Neural crest cell (in vitro differentiated cells): ENCODE measurements at regions not wholly inside any gene's neighbourhood (a gene's known extent, or its start where the extent isn't known, plus 50 kb on each side); places are given as distances from the start of the nearest gene placed in this dataset.

Experiments used
- DNase-seq: peaks from one replicate; pipeline ENCODE4 v3.0.0; 2021; ENCODE audit warnings: low read depth, mixed read lengths, low spot score
- H3K27ac Mint-ChIP-seq: one replicate; pipeline ENCODE4 v1.8.0; 2021; ENCODE audit warnings: mild to moderate bottlenecking, mixed read lengths; ENCODE audit not compliant: unreplicated experiment
- H3K27me3 Mint-ChIP-seq: 2 replicates; pipeline ENCODE4 v1.8.0; 2021; ENCODE audit warnings: low read depth, mild to moderate bottlenecking, mixed read lengths
- H3K36me3 Mint-ChIP-seq: 2 replicates; pipeline ENCODE4 v1.8.0; 2021; ENCODE audit warnings: low read depth, mild to moderate bottlenecking, mixed read lengths
- H3K4me1 Mint-ChIP-seq: 2 replicates; pipeline ENCODE4 v1.8.0; 2021; ENCODE audit warnings: mixed read lengths
- H3K4me3 Mint-ChIP-seq: one replicate; pipeline ENCODE4 v1.8.0; 2021; ENCODE audit warnings: mild to moderate bottlenecking, mixed read lengths
- H3K9me3 Mint-ChIP-seq: 2 replicates; pipeline ENCODE4 v1.8.0; 2021; ENCODE audit warnings: mixed read lengths
- CTCF ChIP-seq: fragments of 200-600 bp; sonication (generic); conservative IDR thresholded peaks from 2 replicates; pipeline ENCODE4 v1.5.0; 2021; ENCODE audit warnings: antibody characterized with exemption, mild to moderate bottlenecking

DNA sequence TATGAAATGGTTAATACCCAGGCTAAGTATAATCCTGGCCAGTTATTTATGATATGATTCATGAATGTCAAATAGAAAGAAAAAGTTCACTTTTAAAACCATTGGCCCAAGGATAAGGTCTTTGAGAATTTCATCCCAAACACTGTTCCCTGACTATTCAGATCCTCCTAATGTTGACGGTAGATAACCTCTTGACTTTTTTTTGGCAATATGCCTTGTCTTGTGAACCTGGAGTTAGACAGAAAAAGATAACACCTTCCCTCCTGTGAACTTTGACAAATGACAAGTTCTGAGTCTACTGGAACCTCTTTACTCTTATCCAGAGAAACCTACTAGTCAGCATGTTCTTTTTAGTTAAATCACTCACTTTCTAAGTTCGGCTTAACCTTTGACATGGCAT is 166.8 kb upstream of the PREP start:
- no peak for DNase-seq
- no peaks in the 10 kb centered on the region for H3K27me3 Mint-ChIP-seq
- no peaks in the 10 kb centered on the region for H3K36me3 Mint-ChIP-seq
- no peaks in the 10 kb centered on the region for H3K9me3 Mint-ChIP-seq
- H3K4me3 Mint-ChIP-seq = no peak overlapping the region
- H3K4me1 Mint-ChIP-seq = peaks cover under 1% of the 10 kb centered on the region
- no peak overlapping the region for H3K27ac Mint-ChIP-seq
- TF ChIP-seq CTCF = no peak

GRCh38 chr6:105568751-105569150 is 165.9 kb upstream of the PREP start:
- Mint-ChIP-seq H3K27me3 (no peaks in the 10 kb centered on the region), H3K4me3 (no peak overlapping the region), H3K9me3 (no peaks in the 10 kb centered on the region), H3K27ac (no peak overlapping the region), H3K36me3 (no peaks in the 10 kb centered on the region), H3K4me1 (peaks cover 5% of the 10 kb centered on the region)
- TF ChIP-seq CTCF = no peak
- DNase-seq = no peak

DNA sequence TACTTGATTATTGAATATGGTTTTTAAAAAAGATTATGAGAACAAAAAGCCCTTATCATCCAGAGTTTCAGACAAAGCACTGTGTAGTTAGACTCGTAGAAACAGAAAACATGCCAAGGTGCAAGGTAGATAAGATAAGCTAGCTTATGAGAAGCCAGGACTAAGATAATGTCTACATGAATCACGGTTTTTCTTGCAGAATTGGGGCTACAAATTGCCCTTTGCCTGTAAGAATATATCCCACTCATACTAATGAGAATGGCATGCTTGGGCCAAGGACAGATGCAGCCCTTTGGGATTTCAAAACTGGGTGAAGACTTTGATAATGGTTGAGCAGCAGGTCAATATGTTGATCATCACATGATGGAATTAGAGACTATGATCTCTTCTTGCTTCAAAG is 165.3 kb upstream of the PREP start:
- Mint-ChIP-seq H3K27ac (no peak overlapping the region), H3K27me3 (no peaks in the 10 kb centered on the region), H3K9me3 (peaks cover 1% of the 10 kb centered on the region), H3K36me3 (peaks cover under 1% of the 10 kb centered on the region), H3K4me3 (no peak overlapping the region), H3K4me1 (peaks cover 5% of the 10 kb centered on the region)
- no peak for DNase-seq
- no peak for TF ChIP-seq CTCF

- no peak overlapping the region for H3K4me3 Mint-ChIP-seq
- peaks cover 2% of the 10 kb centered on the region for H3K36me3 Mint-ChIP-seq
- TF ChIP-seq CTCF = no peak
- no peak overlapping the region for H3K27ac Mint-ChIP-seq
- DNase-seq = no peak
- peaks cover 3% of the 10 kb centered on the region for H3K9me3 Mint-ChIP-seq
- H3K27me3 Mint-ChIP-seq = no peaks in the 10 kb centered on the region
- H3K4me1 Mint-ChIP-seq = peaks cover 5% of the 10 kb centered on the region
Measured at GRCh38 chr6:105567140-105567539, 164.3 kb upstream of the PREP start.

DNA sequence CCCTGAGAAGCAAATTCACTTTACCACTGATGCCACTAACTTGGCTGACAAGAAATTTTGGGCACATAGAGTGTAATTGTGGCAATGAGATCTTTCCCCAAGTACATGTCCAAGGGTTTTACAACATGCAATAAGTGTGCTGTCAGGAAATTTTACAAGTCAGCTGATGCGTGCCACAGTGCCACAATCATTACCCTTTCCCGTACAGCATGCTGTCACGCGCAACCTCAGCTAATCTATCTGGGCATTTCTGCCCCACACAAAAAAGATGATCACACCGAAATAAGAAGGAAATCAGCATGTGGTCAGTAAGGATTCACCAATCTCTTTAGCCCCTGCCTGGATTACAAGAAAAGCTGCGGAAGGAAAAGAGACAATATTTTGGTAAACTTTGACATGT is 163.6 kb upstream of the PREP start:
- peaks cover 3% of the 10 kb centered on the region for H3K9me3 Mint-ChIP-seq
- H3K4me3 Mint-ChIP-seq = no peak overlapping the region
- no peaks in the 10 kb centered on the region for H3K27me3 Mint-ChIP-seq
- no peak for TF ChIP-seq CTCF
- no peak for DNase-seq
- peaks cover 5% of the 10 kb centered on the region for H3K4me1 Mint-ChIP-seq
- no peak overlapping the region for H3K27ac Mint-ChIP-seq
- peaks cover 2% of the 10 kb centered on the region for H3K36me3 Mint-ChIP-seq
